GM12878 (cell line): ENCODE measurements at regions not wholly inside any gene's neighbourhood (a gene's known extent, or its start where the extent isn't known, plus 50 kb on each side); places are given as distances from the start of the nearest gene placed in this dataset.

Source experiments
- ATAC-seq: fragments of 200-7000 bp; cut with Tn5 transposase; 3 replicates; pipeline ENCODE4 v1.9.1; 2020; ENCODE audit warnings: mild to moderate bottlenecking, moderate library complexity
- BruUV-seq: library from RNA; stranded (reverse); fragments of 400-500 nt; replicated peaks from 2 replicates; lab custom pipeline; 2021; lab: Mats Ljungman, UMichigan
- CTCF ChIA-PET: fragments of 300-600 bp; sonication (Branson Sonifier 250); formaldehyde crosslinking; extraction: SDS; loops from one replicate; lab custom pipeline; 2021; ENCODE audit warnings: inconsistent platforms; lab: Yijun Ruan, JAX
- POLR2A ChIA-PET: fragments of 350-600 bp; formaldehyde crosslinking; extraction: SDS; loops from one replicate; lab custom pipeline; 2021; ENCODE audit warnings: inconsistent platforms; lab: Charles Lee
- RAD21 ChIA-PET: fragments of 300-600 bp; sonication (Branson Sonifier 250); formaldehyde crosslinking; loops from one replicate; lab custom pipeline; 2023; ENCODE audit warnings: antibody characterized with exemption; ENCODE audit not compliant: unreplicated experiment; lab: Charles Lee
- SMC1A ChIA-PET: fragments of 300-600 bp; sonication (Branson Sonifier 250); formaldehyde crosslinking; loops from one replicate; lab custom pipeline; 2023; ENCODE audit not compliant: unreplicated experiment, uncharacterized antibody; lab: Charles Lee
- DNase-seq: peaks from one replicate; pipeline ENCODE4 v3.0.0-alpha.2; 2011; ENCODE audit warnings: low read depth, low spot score
- FAIRE-seq: peaks from 3 replicates; lab custom pipeline; 2011; peaks lifted over from hg19 to GRCh38; lab: Jason Lieb, UNC
- H2AFZ ChIP-seq: 2 replicates; pipeline ENCODE4 v1.6.0; 2011; ENCODE audit warnings: low read depth, low read length, control low read depth; ENCODE audit not compliant: control insufficient read depth
- H3K27ac ChIP-seq: 2 replicates; pipeline ENCODE4 v1.5.1; 2011; ENCODE audit warnings: control low read depth; ENCODE audit not compliant: control insufficient read depth, insufficient read depth
- H3K27me3 ChIP-seq, 2 experiments: replicated peaks in 1 of 2; 2 replicates each; pipeline versions ENCODE4 v1.6.0 to v1.6.1; 2011; ENCODE audit warnings: low read length in 1 of 2; ENCODE audit not compliant: control insufficient read depth in 2 of 2, insufficient read depth in 2 of 2
- H3K36me3 ChIP-seq, 2 experiments: 2 replicates each; pipeline ENCODE4 v1.5.1; 2011; ENCODE audit warnings: low read length in 1 of 2; ENCODE audit not compliant: control insufficient read depth in 2 of 2, insufficient read depth in 2 of 2
- H3K4me1 ChIP-seq: 2 replicates; pipeline ENCODE4 v1.6.1; 2011; ENCODE audit warnings: mild to moderate bottlenecking, low read length, moderate library complexity, mixed read lengths; ENCODE audit not compliant: control insufficient read depth, insufficient read depth
- H3K4me2 ChIP-seq: 2 replicates; pipeline ENCODE4 v1.6.0; 2011; ENCODE audit warnings: control low read depth; ENCODE audit not compliant: control insufficient read depth, insufficient read depth
- H3K4me3 ChIP-seq: fragments of 200-600 bp; sonication (generic); 2 replicates; pipeline ENCODE4 v1.5.1; 2016
- H3K79me2 ChIP-seq: 2 replicates; pipeline ENCODE4 v1.6.0; 2011; ENCODE audit warnings: low read length; ENCODE audit not compliant: control insufficient read depth, insufficient read depth
- H3K9ac ChIP-seq: 2 replicates; pipeline ENCODE4 v1.8.0; 2011; ENCODE audit warnings: low read length, control low read depth, mixed read lengths; ENCODE audit not compliant: control insufficient read depth, insufficient read depth
- H3K9me3 ChIP-seq: replicated peaks from 3 replicates; pipeline ENCODE4 v1.5.1; 2011; ENCODE audit warnings: mild to moderate bottlenecking, low read length; ENCODE audit not compliant: control insufficient read depth, insufficient read depth
- H4K20me1 ChIP-seq: 2 replicates; pipeline ENCODE4 v1.6.0; 2011; ENCODE audit not compliant: control insufficient read depth, insufficient read depth
- CBFB ChIP-seq: IDR thresholded peaks from 2 replicates; pipeline ENCODE4 v1.6.1; 2016; ENCODE audit warnings: antibody characterized with exemption, low read depth
- CHD4 ChIP-seq: fragments of 200-600 bp; sonication (generic); IDR thresholded peaks from 2 replicates; pipeline ENCODE4 v1.6.1; 2016; ENCODE audit warnings: mild to moderate bottlenecking
- FOS ChIP-seq: IDR thresholded peaks from 3 replicates; pipeline ENCODE4 v1.6.1; 2011; ENCODE audit warnings: borderline replicate concordance; ENCODE audit not compliant: insufficient read length; ENCODE audit errors: extremely low read depth
- GATAD2B ChIP-seq: fragments of 450-650 bp; conservative IDR thresholded peaks from 2 replicates; pipeline ENCODE4 v1.6.1; 2017; ENCODE audit warnings: low read depth, mild to moderate bottlenecking, moderate library complexity
- IKZF1 ChIP-seq: fragments of 450-650 bp; conservative IDR thresholded peaks from 2 replicates; pipeline ENCODE4 v1.6.1; 2017; ENCODE audit warnings: antibody characterized with exemption, mild to moderate bottlenecking
- MEF2A ChIP-seq: IDR thresholded peaks from 2 replicates; pipeline ENCODE4 v1.6.1; 2011; ENCODE audit warnings: low read depth, mild to moderate bottlenecking, low read length, moderate library complexity; ENCODE audit not compliant: insufficient read depth
- MTA3 ChIP-seq: IDR thresholded peaks from 2 replicates; pipeline ENCODE4 v1.6.1; 2012; ENCODE audit warnings: low read length, inconsistent platforms, borderline replicate concordance
- NBN ChIP-seq: fragments of 450-650 bp; IDR thresholded peaks from 2 replicates; pipeline ENCODE4 v1.6.1; 2016
- NR2C1 ChIP-seq: fragments of 450-650 bp; IDR thresholded peaks from 2 replicates; pipeline ENCODE4 v1.6.1; 2017; ENCODE audit warnings: antibody characterized with exemption, mild to moderate bottlenecking, moderate library complexity
- NR2F1 ChIP-seq: fragments of 450-650 bp; conservative IDR thresholded peaks from 2 replicates; pipeline ENCODE4 v1.6.1; 2017; ENCODE audit warnings: mild to moderate bottlenecking
- RCOR1 ChIP-seq: conservative IDR thresholded peaks from 2 replicates; pipeline ENCODE4 v1.6.1; 2012; ENCODE audit warnings: low read depth, low read length, improper control_type of control experiment
- WGBS: methylation state at CpG from one replicate; pipeline ENCODE4 v1.1.6; 2016; ENCODE audit warnings: low lambda C conversion rate; ENCODE audit not compliant: insufficient replicate concordance, insufficient coverage; ENCODE audit errors: missing lambda C conversion rate; 5-methylcytosine and 5-hydroxymethylcytosine counted together
- in situ Hi-C: fragments of 300-500 bp; cut with MboI; formaldehyde crosslinking; loops from 9 replicates; pipeline ENCODE4 v1.14.3; 2018; ENCODE audit warnings: mixed read lengths
- intact Hi-C: fragments of 100-400 bp; cut with micrococcal nuclease; formaldehyde crosslinking; loops from one replicate; pipeline ENCODE4 v1.14.2; 2022; ENCODE audit not compliant: unreplicated experiment
- TF ChIP-seq, protein P1 (sequence below): fragments of 450-650 bp; IDR thresholded peaks from 2 replicates; pipeline ENCODE4 v1.6.1; 2016; ENCODE audit warnings: mild to moderate bottlenecking
- TF ChIP-seq, protein P2 (sequence below): fragments of 450-650 bp; IDR thresholded peaks from 2 replicates; pipeline ENCODE4 v1.6.1; 2018; ENCODE audit warnings: borderline replicate concordance, mild to moderate bottlenecking; ENCODE audit not compliant: partially characterized antibody
- TF ChIP-seq, protein P3 (sequence below): IDR thresholded peaks from 2 replicates; pipeline ENCODE4 v1.6.1; 2011; ENCODE audit warnings: borderline replicate concordance, low read depth, mild to moderate bottlenecking, moderate library complexity, low read length; ENCODE audit not compliant: insufficient read depth, poor library complexity, severe bottlenecking
- TF ChIP-seq, protein P4 (sequence below): IDR thresholded peaks from 2 replicates; pipeline ENCODE4 v1.6.1; 2012; ENCODE audit warnings: mild to moderate bottlenecking, low read depth, low read length

DNA sequence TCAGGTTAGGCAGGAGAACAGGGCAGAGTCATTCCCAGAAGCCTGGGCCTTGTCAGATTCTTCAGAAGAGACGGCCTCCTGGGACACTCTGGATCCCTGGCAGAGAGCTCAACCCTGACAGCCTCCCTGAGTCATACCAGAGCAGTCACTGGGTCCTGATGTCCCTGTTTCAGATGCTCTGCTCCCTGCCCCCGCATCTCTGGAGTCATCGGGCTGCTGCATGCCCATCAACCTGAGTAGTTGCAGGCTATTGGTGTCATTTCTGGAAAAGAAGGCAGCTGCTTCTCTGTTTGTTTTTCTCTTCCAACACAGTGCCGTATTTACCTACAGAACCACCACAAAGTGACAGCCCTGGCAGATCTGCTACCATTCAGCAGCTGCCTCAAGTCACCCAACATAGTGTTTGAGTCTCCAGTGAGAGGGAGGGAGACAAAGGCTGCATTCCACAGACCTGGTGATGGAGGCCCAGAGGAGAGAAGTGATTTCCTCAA lies 145.1 kb downstream of the B3GNT2 start:
- intact Hi-C loops: loop anchor here (2.0 to 10.0 kb wide), 4 partner anchors 32 to 346 kb away; no protein-coding TSS in a partner anchor
- peak overlapping the region; percentile 77 for H3K27ac ChIP-seq
- no peak overlapping the region for H3K4me3 ChIP-seq
- no peaks in the 10 kb centered on the region for H3K36me3 ChIP-seq
- FAIRE-seq (no peak), ATAC-seq (peak; percentile 84), DNase-seq (peak; percentile 85)
- ChIA-PET RAD21 (interaction anchor here (0.5 to 2.8 kb wide), 11 partner anchors 9 to 141 kb away, joined by 3 to 17 read pairs (median 5); no protein-coding TSS in a partner anchor), SMC1A (interaction anchor here (0.7 to 16.4 kb wide), 7 partner anchors 9 to 140 kb away, joined by 3 to 467 read pairs (median 5); no protein-coding TSS in a partner anchor), CTCF (interaction anchor here (1.3 to 4.8 kb wide), 2 partner anchors 32 to 346 kb away, joined by 5 to 17 read pairs; no protein-coding TSS in a partner anchor), POLR2A (interaction anchor here (0.9 to 1.3 kb wide), 4 partner anchors 8 to 34 kb away, joined by 3 to 6 read pairs (median 4); no protein-coding TSS in a partner anchor)
- peak overlapping the region; percentile 39 for H3K4me2 ChIP-seq
- H3K4me1 ChIP-seq: peaks cover 50% of the 10 kb centered on the region
- peak overlapping the region; percentile 61 for H2AFZ ChIP-seq
- no TSS peak for BruUV-seq
- in situ Hi-C loops: no loop called here
- peak overlapping the region; percentile 28 for H3K9ac ChIP-seq
- H4K20me1 ChIP-seq: no peaks in the 10 kb centered on the region
- H3K27me3 ChIP-seq: no peaks in the 10 kb centered on the region
- no peaks in the 10 kb centered on the region for H3K79me2 ChIP-seq
- 4% methylated on average over 4 of the region's 4 CpGs for WGBS
- H3K9me3 ChIP-seq: no peaks in the 10 kb centered on the region; the same call in 2 of the 3 replicates
- TF ChIP-seq GATAD2B (0 out of 2 replicates have a peak, but pooled peaks have one; percentile 44), RCOR1 (no peak), IKZF1 (peak; percentile 69), MTA3 (0 out of 2 replicates have a peak, but pooled peaks have one; percentile 58), NR2C1 (no peak), CBFB (no peak), MEF2A (no peak), FOS (no peak), NR2F1 (0 out of 2 replicates have a peak, but pooled peaks have one; percentile 13), CHD4 (no peak), NBN (no peak)
- TF ChIP-seq, protein P1, sequence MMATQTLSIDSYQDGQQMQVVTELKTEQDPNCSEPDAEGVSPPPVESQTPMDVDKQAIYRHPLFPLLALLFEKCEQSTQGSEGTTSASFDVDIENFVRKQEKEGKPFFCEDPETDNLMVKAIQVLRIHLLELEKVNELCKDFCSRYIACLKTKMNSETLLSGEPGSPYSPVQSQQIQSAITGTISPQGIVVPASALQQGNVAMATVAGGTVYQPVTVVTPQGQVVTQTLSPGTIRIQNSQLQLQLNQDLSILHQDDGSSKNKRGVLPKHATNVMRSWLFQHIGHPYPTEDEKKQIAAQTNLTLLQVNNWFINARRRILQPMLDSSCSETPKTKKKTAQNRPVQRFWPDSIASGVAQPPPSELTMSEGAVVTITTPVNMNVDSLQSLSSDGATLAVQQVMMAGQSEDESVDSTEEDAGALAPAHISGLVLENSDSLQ: peak; percentile 91
- TF ChIP-seq, protein P2, sequence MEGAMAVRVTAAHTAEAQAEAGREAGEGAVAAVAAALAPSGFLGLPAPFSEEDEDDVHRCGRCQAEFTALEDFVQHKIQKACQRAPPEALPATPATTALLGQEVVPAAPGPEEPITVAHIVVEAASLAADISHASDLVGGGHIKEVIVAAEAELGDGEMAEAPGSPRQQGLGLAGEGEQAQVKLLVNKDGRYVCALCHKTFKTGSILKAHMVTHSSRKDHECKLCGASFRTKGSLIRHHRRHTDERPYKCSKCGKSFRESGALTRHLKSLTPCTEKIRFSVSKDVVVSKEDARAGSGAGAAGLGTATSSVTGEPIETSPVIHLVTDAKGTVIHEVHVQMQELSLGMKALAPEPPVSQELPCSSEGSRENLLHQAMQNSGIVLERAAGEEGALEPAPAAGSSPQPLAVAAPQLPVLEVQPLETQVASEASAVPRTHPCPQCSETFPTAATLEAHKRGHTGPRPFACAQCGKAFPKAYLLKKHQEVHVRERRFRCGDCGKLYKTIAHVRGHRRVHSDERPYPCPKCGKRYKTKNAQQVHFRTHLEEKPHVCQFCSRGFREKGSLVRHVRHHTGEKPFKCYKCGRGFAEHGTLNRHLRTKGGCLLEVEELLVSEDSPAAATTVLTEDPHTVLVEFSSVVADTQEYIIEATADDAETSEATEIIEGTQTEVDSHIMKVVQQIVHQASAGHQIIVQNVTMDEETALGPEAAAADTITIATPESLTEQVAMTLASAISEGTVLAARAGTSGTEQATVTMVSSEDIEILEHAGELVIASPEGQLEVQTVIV: no peak
- TF ChIP-seq, protein P3, sequence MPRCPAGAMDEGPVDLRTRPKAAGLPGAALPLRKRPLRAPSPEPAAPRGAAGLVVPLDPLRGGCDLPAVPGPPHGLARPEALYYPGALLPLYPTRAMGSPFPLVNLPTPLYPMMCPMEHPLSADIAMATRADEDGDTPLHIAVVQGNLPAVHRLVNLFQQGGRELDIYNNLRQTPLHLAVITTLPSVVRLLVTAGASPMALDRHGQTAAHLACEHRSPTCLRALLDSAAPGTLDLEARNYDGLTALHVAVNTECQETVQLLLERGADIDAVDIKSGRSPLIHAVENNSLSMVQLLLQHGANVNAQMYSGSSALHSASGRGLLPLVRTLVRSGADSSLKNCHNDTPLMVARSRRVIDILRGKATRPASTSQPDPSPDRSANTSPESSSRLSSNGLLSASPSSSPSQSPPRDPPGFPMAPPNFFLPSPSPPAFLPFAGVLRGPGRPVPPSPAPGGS: peak; percentile 79
- TF ChIP-seq, protein P4, sequence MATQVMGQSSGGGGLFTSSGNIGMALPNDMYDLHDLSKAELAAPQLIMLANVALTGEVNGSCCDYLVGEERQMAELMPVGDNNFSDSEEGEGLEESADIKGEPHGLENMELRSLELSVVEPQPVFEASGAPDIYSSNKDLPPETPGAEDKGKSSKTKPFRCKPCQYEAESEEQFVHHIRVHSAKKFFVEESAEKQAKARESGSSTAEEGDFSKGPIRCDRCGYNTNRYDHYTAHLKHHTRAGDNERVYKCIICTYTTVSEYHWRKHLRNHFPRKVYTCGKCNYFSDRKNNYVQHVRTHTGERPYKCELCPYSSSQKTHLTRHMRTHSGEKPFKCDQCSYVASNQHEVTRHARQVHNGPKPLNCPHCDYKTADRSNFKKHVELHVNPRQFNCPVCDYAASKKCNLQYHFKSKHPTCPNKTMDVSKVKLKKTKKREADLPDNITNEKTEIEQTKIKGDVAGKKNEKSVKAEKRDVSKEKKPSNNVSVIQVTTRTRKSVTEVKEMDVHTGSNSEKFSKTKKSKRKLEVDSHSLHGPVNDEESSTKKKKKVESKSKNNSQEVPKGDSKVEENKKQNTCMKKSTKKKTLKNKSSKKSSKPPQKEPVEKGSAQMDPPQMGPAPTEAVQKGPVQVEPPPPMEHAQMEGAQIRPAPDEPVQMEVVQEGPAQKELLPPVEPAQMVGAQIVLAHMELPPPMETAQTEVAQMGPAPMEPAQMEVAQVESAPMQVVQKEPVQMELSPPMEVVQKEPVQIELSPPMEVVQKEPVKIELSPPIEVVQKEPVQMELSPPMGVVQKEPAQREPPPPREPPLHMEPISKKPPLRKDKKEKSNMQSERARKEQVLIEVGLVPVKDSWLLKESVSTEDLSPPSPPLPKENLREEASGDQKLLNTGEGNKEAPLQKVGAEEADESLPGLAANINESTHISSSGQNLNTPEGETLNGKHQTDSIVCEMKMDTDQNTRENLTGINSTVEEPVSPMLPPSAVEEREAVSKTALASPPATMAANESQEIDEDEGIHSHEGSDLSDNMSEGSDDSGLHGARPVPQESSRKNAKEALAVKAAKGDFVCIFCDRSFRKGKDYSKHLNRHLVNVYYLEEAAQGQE: no peak
